ENCODE measurements at regions not wholly inside any gene's neighbourhood (a gene's known extent, or its start where the extent isn't known, plus 50 kb on each side); places are given as distances from the start of the nearest gene placed in this dataset.

- H3K4me3 Mint-ChIP-seq, result no peak overlapping the region
- peak overlapping the region in 1 of 7 donors; percentile 19 for H3K27ac Mint-ChIP-seq
- peaks cover 8 to 19% (median 9%) of the 10 kb centered on the region in 3 donors for H3K27me3 Mint-ChIP-seq (ENCODE audit: low read depth in 3 of 3)
- Histone ChIP-seq H2AFZ (ENCODE audit: insufficient read depth, low read depth, low read length, poor library complexity, severe bottlenecking) (no peak overlapping the region), H3K27me3 (ENCODE audit: control insufficient read depth in 2 of 2, insufficient read depth in 2 of 2, low read length in 2 of 2) (peaks cover 0 to 2% of the 10 kb centered on the region in 2 donors), H3K27ac (ENCODE audit: low read depth in 1 of 2, low read length in 2 of 2) (no peak overlapping the region), H3K9ac (ENCODE audit: insufficient read depth, low read length, poor library complexity, severe bottlenecking) (no peak overlapping the region), H3K4me3 (replicated peaks in 1 of 3; ENCODE audit: low read depth in 2 of 3, low read length in 3 of 3) (no peak overlapping the region), H3K36me3 (replicated peaks in 1 of 2; ENCODE audit: control insufficient read depth in 1 of 2, insufficient read depth in 2 of 2, low read length in 2 of 2) (no peaks in the 10 kb centered on the region), H3K4me2 (replicated peaks; ENCODE audit: extremely low read depth, low read length, poor library complexity, severe bottlenecking) (no peak overlapping the region), H3K9me3 (replicated peaks in 1 of 2; ENCODE audit: control insufficient read depth in 1 of 2, insufficient read depth in 1 of 2, low read length in 2 of 2) (no peaks in the 10 kb centered on the region), H4K20me1 (ENCODE audit: insufficient read depth, low read length) (no peaks in the 10 kb centered on the region), H3K79me2 (ENCODE audit: insufficient read depth, low read length) (no peaks in the 10 kb centered on the region), H3K4me1 (ENCODE audit: control insufficient read depth in 1 of 2, insufficient read depth in 2 of 2, low read length in 2 of 2) (peaks cover 43 to 52% of the 10 kb centered on the region in 2 donors)
- H3K4me1 Mint-ChIP-seq, result peaks cover 55% of the 10 kb centered on the region
- DNase-seq, result no peak
- H3K9me3 Mint-ChIP-seq, result peaks cover 0 to 4% (median 2%) of the 10 kb centered on the region in 7 donors
- 50% methylated on average over 3 of the region's 3 CpGs for WGBS (ENCODE audit: insufficient coverage)
- no peak for TF ChIP-seq CTCF (IDR thresholded peaks at IDR 0.05)
- intact Hi-C loops (cut with micrococcal nuclease), result no loop called here
- H3K36me3 Mint-ChIP-seq, result peaks cover 0 to 2% of the 10 kb centered on the region in 2 donors
Observed at GRCh38 chr5:32506201-32506661, 61.7 kb upstream of the ZFR start.

- intact Hi-C loops (cut with micrococcal nuclease), result no loop called here
- H3K4me1 ChIP-seq (ENCODE audit: control insufficient read depth in 1 of 2, insufficient read depth in 2 of 2, low read length in 2 of 2), result peaks cover 43 to 52% of the 10 kb centered on the region in 2 donors
- Mint-ChIP-seq H3K4me3 (no peak overlapping the region), H3K27ac (peak overlapping the region in 2 of 7 donors; percentile 19 to 25), H3K27me3 (ENCODE audit: low read depth in 3 of 3) (peaks cover 8 to 19% (median 11%) of the 10 kb centered on the region in 3 donors), H3K4me1 (peaks cover 55% of the 10 kb centered on the region), H3K9me3 (peaks cover 0 to 4% (median 2%) of the 10 kb centered on the region in 7 donors), H3K36me3 (peaks cover 0 to 2% of the 10 kb centered on the region in 2 donors)
- no peak overlapping the region for H3K27ac ChIP-seq (ENCODE audit: low read depth in 1 of 2, low read length in 2 of 2)
- H3K27me3 ChIP-seq (ENCODE audit: control insufficient read depth in 2 of 2, insufficient read depth in 2 of 2, low read length in 2 of 2), result peaks cover 0 to 2% of the 10 kb centered on the region in 2 donors
- no peak overlapping the region for H3K4me2 ChIP-seq (replicated peaks; ENCODE audit: extremely low read depth, low read length, poor library complexity, severe bottlenecking)
- no peaks in the 10 kb centered on the region for H3K36me3 ChIP-seq (replicated peaks in 1 of 2; ENCODE audit: control insufficient read depth in 1 of 2, insufficient read depth in 2 of 2, low read length in 2 of 2)
- no peaks in the 10 kb centered on the region for H3K9me3 ChIP-seq (replicated peaks in 1 of 2; ENCODE audit: control insufficient read depth in 1 of 2, insufficient read depth in 1 of 2, low read length in 2 of 2)
- 80% methylated on average over 1 of the region's 2 CpGs for WGBS (ENCODE audit: insufficient coverage)
- no peaks in the 10 kb centered on the region for H3K79me2 ChIP-seq (ENCODE audit: insufficient read depth, low read length)
- no peak overlapping the region for H2AFZ ChIP-seq (ENCODE audit: insufficient read depth, low read depth, low read length, poor library complexity, severe bottlenecking)
- DNase-seq, result no peak
- no peak for TF ChIP-seq CTCF (IDR thresholded peaks at IDR 0.05)
- H4K20me1 ChIP-seq (ENCODE audit: insufficient read depth, low read length), result no peaks in the 10 kb centered on the region
- no peak overlapping the region for H3K9ac ChIP-seq (ENCODE audit: insufficient read depth, low read length, poor library complexity, severe bottlenecking)
- no peak overlapping the region for H3K4me3 ChIP-seq (replicated peaks in 1 of 3; ENCODE audit: low read depth in 2 of 3, low read length in 3 of 3)
Observed at GRCh38 chr5:32505756-32506155, 61.2 kb upstream of the ZFR start.
